Sciatic nerve (tissue), 2 donors: ENCODE measurements at regions not wholly inside any gene's neighbourhood (a gene's known extent, or its start where the extent isn't known, plus 50 kb on each side); places are given as distances from the start of the nearest gene placed in this dataset.
A peak's percentile ranks its signal among the peaks of the same experiment; 100 is the strongest.

Experiments
- ATAC-seq: fragments of 200-7000 bp; cut with Tn5 transposase; one replicate; pipeline ENCODE4 v1.9.1; 2020; ENCODE audit warnings: mild to moderate bottlenecking, moderate library complexity
- DNase-seq: peaks from one replicate; pipeline ENCODE4 v3.0.0-alpha.2; 2020; ENCODE audit warnings: low spot score
- intact Hi-C: fragments of 100-400 bp; cut with DNase I; formaldehyde crosslinking; loops from one replicate; pipeline ENCODE4 v1.14.2; 2022
- donor health status: DM: no; HTN: no; CAD: no.
- donor health status: DM: no; HTN: no; CAD: no.

- ATAC-seq = no peak
- no peak for DNase-seq
- intact Hi-C loops = no loop called here
These were observed 722.9 kb upstream of the RGMB start for GRCh38 chr5:98050583-98050982.

GRCh38 chr5:98053170-98053569, 720.3 kb upstream of the RGMB start:
- ATAC-seq = no peak
- intact Hi-C loops = no loop called here

GRCh38 chr5:98060148-98060547, 713.3 kb upstream of the RGMB start:
- DNase-seq (no peak), ATAC-seq (no peak)
- intact Hi-C loops = no loop called here

More at GRCh38 chr5:98053170-98053569, 720.3 kb upstream of the RGMB start:
- no peak for DNase-seq

- intact Hi-C loops = no loop called here
- ATAC-seq (no peak), DNase-seq (no peak)
These were observed 709.3 kb upstream of the RGMB start for GRCh38 chr5:98064118-98064685.

- no peak for DNase-seq
- no peak for ATAC-seq
- intact Hi-C loops = no loop called here
These were observed 708.1 kb upstream of the RGMB start for GRCh38 chr5:98065261-98065909.

- intact Hi-C loops = no loop called here
- DNase-seq (no peak), ATAC-seq (no peak)
These were observed 706.6 kb upstream of the RGMB start for GRCh38 chr5:98066910-98067309.

GRCh38 chr5:98069876-98070512, 703.5 kb upstream of the RGMB start:
- DNase-seq (no peak), ATAC-seq (no peak)
- intact Hi-C loops = no loop called here

- no peak for DNase-seq
- intact Hi-C loops = no loop called here
- ATAC-seq = no peak
These were observed 700.5 kb upstream of the RGMB start for GRCh38 chr5:98072921-98073320.

GRCh38 chr5:98076501-98076900, 697.0 kb upstream of the RGMB start:
- intact Hi-C loops = no loop called here
- ATAC-seq (no peak), DNase-seq (no peak)

- intact Hi-C loops = no loop called here
- ATAC-seq = no peak
- no peak for DNase-seq
These were observed 687.9 kb upstream of the RGMB start for GRCh38 chr5:98085593-98085992.

- no peak for ATAC-seq
- no peak for DNase-seq
- intact Hi-C loops = no loop called here
These were observed 678.4 kb upstream of the RGMB start for GRCh38 chr5:98095072-98095471.

- DNase-seq (no peak), ATAC-seq (no peak)
- intact Hi-C loops = no loop called here
These were observed 677.3 kb upstream of the RGMB start for GRCh38 chr5:98096155-98096554.

- intact Hi-C loops = no loop called here
- no peak for DNase-seq
- ATAC-seq = no peak
These were observed 673.9 kb upstream of the RGMB start for GRCh38 chr5:98099448-98100105.

- intact Hi-C loops = no loop called here
These were observed 672.3 kb upstream of the RGMB start for GRCh38 chr5:98101131-98101530.

GRCh38 chr5:98102936-98103335, 670.5 kb upstream of the RGMB start:
- intact Hi-C loops = no loop called here
- DNase-seq (no peak), ATAC-seq (no peak)

More at GRCh38 chr5:98101131-98101530, 672.3 kb upstream of the RGMB start:
- ATAC-seq = no peak
- no peak for DNase-seq

- intact Hi-C loops = no loop called here
- no peak for ATAC-seq
- DNase-seq = no peak
These were observed 669.7 kb upstream of the RGMB start for GRCh38 chr5:98103807-98104206.

GRCh38 chr5:98104454-98105188, 668.8 kb upstream of the RGMB start:
- intact Hi-C loops = no loop called here
- ATAC-seq (peak; percentile 63), DNase-seq (no peak)

GRCh38 chr5:98105681-98106080, 667.8 kb upstream of the RGMB start:
- intact Hi-C loops = no loop called here
- DNase-seq (no peak), ATAC-seq (no peak)
